Neural progenitor cell (in vitro differentiated cells): ENCODE measurements at regions not wholly inside any gene's neighbourhood (a gene's known extent, or its start where the extent isn't known, plus 50 kb on each side); places are given as distances from the start of the nearest gene placed in this dataset.
A peak's percentile ranks its signal among the peaks of the same experiment; 100 is the strongest.
"Not testable (repeated sequence)": the region's sequence is repeated elsewhere in the genome, so short reads cannot be mapped to it uniquely, and the experiment has no call there.

ENCODE experiments used
- DNase-seq: peaks from one replicate; pipeline ENCODE4 v3.0.0-alpha.2; 2016; ENCODE audit warnings: low spot score
- H2AFZ ChIP-seq: fragments of 200-600 bp; sonication (generic); replicated peaks from 2 replicates; pipeline ENCODE4 v1.6.1; 2016; ENCODE audit warnings: antibody characterized with exemption
- H3F3A ChIP-seq: fragments of 200-600 bp; sonication (generic); 2 replicates; pipeline ENCODE4 v1.6.1; 2016; ENCODE audit warnings: antibody characterized with exemption, low read depth
- H3K27ac ChIP-seq: fragments of 200-600 bp; sonication (generic); 2 replicates; pipeline ENCODE4 v1.5.1; 2016; ENCODE audit warnings: mild to moderate bottlenecking
- H3K27me3 ChIP-seq: fragments of 200-600 bp; sonication (generic); 2 replicates; pipeline ENCODE4 v1.6.1; 2016; ENCODE audit warnings: mild to moderate bottlenecking, moderate library complexity
- H3K36me3 ChIP-seq: fragments of 200-600 bp; sonication (generic); 2 replicates; pipeline ENCODE4 v1.5.1; 2016
- H3K4me1 ChIP-seq: fragments of 200-600 bp; sonication (generic); 2 replicates; pipeline ENCODE4 v1.6.1; 2016; ENCODE audit warnings: mixed run types
- H3K4me2 ChIP-seq: fragments of 200-600 bp; sonication (generic); 2 replicates; pipeline ENCODE4 v1.6.1; 2016
- H3K4me3 ChIP-seq: fragments of 200-600 bp; sonication (generic); 2 replicates; pipeline ENCODE4 v1.5.1; 2016
- H3K79me2 ChIP-seq: fragments of 200-600 bp; sonication (generic); 2 replicates; pipeline ENCODE4 v1.6.1; 2016; ENCODE audit warnings: low read depth
- H3K9ac ChIP-seq: fragments of 200-600 bp; sonication (generic); 2 replicates; pipeline ENCODE4 v1.6.1; 2016
- H3K9me3 ChIP-seq: fragments of 200-600 bp; sonication (generic); 2 replicates; pipeline ENCODE4 v1.5.1; 2016; ENCODE audit warnings: low read depth
- H4K20me1 ChIP-seq: fragments of 200-600 bp; sonication (generic); 2 replicates; pipeline ENCODE4 v1.6.1; 2016; ENCODE audit warnings: low read depth
- H3K27ac Mint-ChIP-seq: 3 replicates; pipeline ENCODE4 v1.8.0; 2021; ENCODE audit warnings: mixed read lengths
- H3K27me3 Mint-ChIP-seq: 2 replicates; pipeline ENCODE4 v1.8.0; 2022; ENCODE audit warnings: low read depth, mild to moderate bottlenecking, inconsistent platforms, moderate library complexity, mixed read lengths; ENCODE audit not compliant: insufficient read depth
- H3K36me3 Mint-ChIP-seq: 3 replicates; pipeline ENCODE4 v1.8.0; 2021; ENCODE audit warnings: mixed read lengths
- H3K4me1 Mint-ChIP-seq: 3 replicates; pipeline ENCODE4 v1.8.0; 2021; ENCODE audit warnings: mixed read lengths
- H3K4me3 Mint-ChIP-seq: 3 replicates; pipeline ENCODE4 v1.8.0; 2021; ENCODE audit warnings: mild to moderate bottlenecking, moderate library complexity, mixed read lengths
- H3K9me3 Mint-ChIP-seq: 3 replicates; pipeline ENCODE4 v1.8.0; 2020; ENCODE audit warnings: mixed read lengths
- CTCF ChIP-seq: fragments of 200-600 bp; sonication (generic); IDR thresholded peaks from 2 replicates; pipeline ENCODE4 v1.5.1; 2017; ENCODE audit warnings: antibody characterized with exemption, mild to moderate bottlenecking
- EZH2 ChIP-seq: fragments of 200-600 bp; sonication (generic); IDR thresholded peaks from 2 replicates; pipeline ENCODE4 v1.6.1; 2017; ENCODE audit warnings: antibody characterized with exemption, mild to moderate bottlenecking, moderate library complexity
- EZH2phosphoT487 ChIP-seq: fragments of 200-600 bp; sonication (generic); IDR thresholded peaks from 2 replicates; pipeline ENCODE4 v1.6.1; 2017; ENCODE audit warnings: antibody characterized with exemption

DNA sequence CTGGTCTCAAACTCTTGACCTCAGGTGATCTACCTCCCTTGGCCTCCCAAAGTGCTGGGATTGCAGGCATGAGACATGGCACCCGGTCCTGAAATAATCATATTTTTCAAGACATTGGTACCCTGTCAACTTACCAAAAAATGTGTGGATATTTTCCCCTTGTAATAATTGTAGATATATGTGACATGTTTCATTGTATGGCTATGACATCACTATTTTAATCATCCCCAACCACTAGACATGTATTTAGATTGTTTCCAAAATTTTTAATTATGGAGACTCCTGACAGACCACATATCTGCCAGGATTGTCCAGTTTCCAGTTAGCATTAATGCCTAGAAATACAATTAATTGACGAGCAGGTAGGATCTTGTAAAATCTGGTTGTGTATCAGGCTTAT, 96.7 kb upstream of the NEGR1 start:
- Mint-ChIP-seq H3K27ac (no peak overlapping the region), H3K9me3 (no peaks in the 10 kb centered on the region), H3K4me1 (no peaks in the 10 kb centered on the region), H3K27me3 (no peaks in the 10 kb centered on the region), H3K4me3 (no peak overlapping the region), H3K36me3 (no peaks in the 10 kb centered on the region)
- no peaks in the 10 kb centered on the region for H3K36me3 ChIP-seq
- TF ChIP-seq CTCF = no peak
- TF ChIP-seq EZH2phosphoT487 = no peak
- TF ChIP-seq EZH2 = no peak
- no peaks in the 10 kb centered on the region for H3F3A ChIP-seq
- no peak overlapping the region for H3K4me3 ChIP-seq
- no peaks in the 10 kb centered on the region for H3K79me2 ChIP-seq
- H3K9ac ChIP-seq = no peak overlapping the region
- H3K9me3 ChIP-seq = no peaks in the 10 kb centered on the region
- no peak overlapping the region for H3K27ac ChIP-seq
- no peak overlapping the region for H3K4me2 ChIP-seq
- H3K27me3 ChIP-seq = no peaks in the 10 kb centered on the region
- no peaks in the 10 kb centered on the region for H4K20me1 ChIP-seq
- no peaks in the 10 kb centered on the region for H3K4me1 ChIP-seq
- no peak for DNase-seq
- H2AFZ ChIP-seq = no peak overlapping the region

DNA sequence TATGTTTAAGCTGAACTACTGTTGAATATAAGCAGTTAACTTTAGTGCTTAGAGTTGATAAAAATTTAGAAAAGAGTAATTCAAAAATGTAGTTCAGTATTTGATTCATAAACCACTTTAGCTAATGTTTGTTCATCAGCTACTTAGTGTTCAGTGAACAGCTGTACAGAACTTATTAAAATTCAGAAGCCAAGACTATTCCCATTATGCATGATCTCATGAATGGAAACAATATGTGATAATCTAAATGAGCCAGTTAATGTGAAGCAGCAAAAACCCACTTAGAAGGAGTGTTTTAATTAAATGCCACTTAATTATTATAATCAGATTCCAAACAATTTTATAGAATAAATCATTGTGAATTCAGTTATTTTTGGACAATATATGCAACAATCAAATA, 92.9 kb upstream of the NEGR1 start:
- Histone ChIP-seq H3K4me1 (no peaks in the 10 kb centered on the region), H3K4me2 (no peak overlapping the region), H2AFZ (no peak overlapping the region), H3F3A (no peaks in the 10 kb centered on the region), H3K9me3 (no peaks in the 10 kb centered on the region), H3K36me3 (no peaks in the 10 kb centered on the region), H3K27ac (no peak overlapping the region), H3K4me3 (no peak overlapping the region), H3K27me3 (no peaks in the 10 kb centered on the region), H3K9ac (no peak overlapping the region), H3K79me2 (no peaks in the 10 kb centered on the region), H4K20me1 (no peaks in the 10 kb centered on the region)
- Mint-ChIP-seq H3K9me3 (no peaks in the 10 kb centered on the region), H3K4me1 (peaks cover 13% of the 10 kb centered on the region), H3K27ac (no peak overlapping the region), H3K4me3 (no peak overlapping the region), H3K36me3 (no peaks in the 10 kb centered on the region), H3K27me3 (no peaks in the 10 kb centered on the region)
- TF ChIP-seq EZH2 (no peak), CTCF (no peak), EZH2phosphoT487 (no peak)
- DNase-seq = no peak

DNA sequence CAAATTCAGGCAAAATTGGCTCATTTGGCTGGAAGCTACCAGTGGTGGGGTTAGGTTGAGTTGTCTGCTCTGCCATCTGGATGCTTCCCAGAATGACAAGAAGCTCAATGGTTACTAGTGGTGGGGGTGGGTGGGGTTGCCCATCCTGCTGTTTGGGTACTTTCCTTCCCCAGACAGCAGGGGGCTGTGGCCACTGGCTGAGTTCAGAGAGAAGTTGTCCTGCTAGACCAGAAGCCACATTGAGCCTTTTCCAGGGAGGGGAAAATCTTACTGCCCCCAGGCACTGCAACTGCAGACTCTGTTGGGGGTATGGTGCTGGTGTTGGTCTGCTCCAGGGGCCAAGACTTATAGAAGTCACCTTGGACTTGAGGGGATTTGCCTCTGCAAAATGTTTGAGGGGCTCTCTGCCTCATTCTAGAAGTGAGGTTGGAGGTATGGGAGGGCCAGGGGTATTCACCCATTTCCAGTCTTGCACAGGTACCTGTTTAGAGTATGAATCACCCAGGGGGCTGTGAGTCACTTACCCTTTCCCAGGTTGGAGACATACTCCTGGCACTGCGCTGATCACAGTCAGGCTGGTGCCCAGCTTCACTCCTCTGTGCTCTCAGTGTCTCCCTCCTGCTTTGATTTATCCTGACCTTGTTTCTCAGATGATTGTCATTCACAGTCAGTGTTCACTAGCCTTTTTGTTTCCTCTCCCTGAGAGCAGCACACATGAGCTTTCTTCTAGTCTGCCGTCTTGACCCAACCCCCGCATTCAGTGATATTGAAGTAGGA, 89.1 kb upstream of the NEGR1 start:
- Histone ChIP-seq H3K4me2 (no peak overlapping the region), H3F3A (no peaks in the 10 kb centered on the region), H3K4me3 (no peak overlapping the region), H3K4me1 (no peaks in the 10 kb centered on the region), H3K9ac (no peak overlapping the region), H2AFZ (no peak overlapping the region), H3K27ac (no peak overlapping the region), H3K36me3 (no peaks in the 10 kb centered on the region), H3K79me2 (no peaks in the 10 kb centered on the region), H4K20me1 (no peaks in the 10 kb centered on the region), H3K9me3 (no peaks in the 10 kb centered on the region), H3K27me3 (no peaks in the 10 kb centered on the region)
- peak overlapping the region; percentile 70 for H3K27ac Mint-ChIP-seq
- H3K4me3 Mint-ChIP-seq = no peak overlapping the region
- no peaks in the 10 kb centered on the region for H3K9me3 Mint-ChIP-seq
- TF ChIP-seq EZH2phosphoT487 (no peak), EZH2 (no peak), CTCF (no peak)
- no peak for DNase-seq
- H3K4me1 Mint-ChIP-seq = peaks cover 13% of the 10 kb centered on the region
- H3K27me3 Mint-ChIP-seq = no peaks in the 10 kb centered on the region
- H3K36me3 Mint-ChIP-seq = no peaks in the 10 kb centered on the region

- not testable (repeated sequence) for H3K4me1 ChIP-seq, H3K4me2 ChIP-seq, H3K27ac Mint-ChIP-seq, H3K4me3 Mint-ChIP-seq, H3K4me3 ChIP-seq, H3K9ac ChIP-seq, H3K9me3 ChIP-seq, H2AFZ ChIP-seq, H3F3A ChIP-seq, H3K79me2 ChIP-seq, DNase-seq, H3K27me3 ChIP-seq, H3K27me3 Mint-ChIP-seq, H4K20me1 ChIP-seq, H3K36me3 Mint-ChIP-seq, H3K36me3 ChIP-seq, H3K27ac ChIP-seq, H3K9me3 Mint-ChIP-seq
- peaks cover 16% of the 10 kb centered on the region for H3K4me1 Mint-ChIP-seq
Measured at GRCh38 chr1:72370836-72371235, 88.5 kb upstream of the NEGR1 start.
